Fibroblast of skin of back (primary cell): ENCODE measurements at regions not wholly inside any gene's neighbourhood (a gene's known extent, or its start where the extent isn't known, plus 50 kb on each side); places are given as distances from the start of the nearest gene placed in this dataset.
"Not testable (repeated sequence)": the region's sequence is repeated elsewhere in the genome, so short reads cannot be mapped to it uniquely, and the experiment has no call there.

Experiments used
- DNase-seq: peaks from one replicate; pipeline ENCODE4 v3.0.0-alpha.2; 2013

DNA sequence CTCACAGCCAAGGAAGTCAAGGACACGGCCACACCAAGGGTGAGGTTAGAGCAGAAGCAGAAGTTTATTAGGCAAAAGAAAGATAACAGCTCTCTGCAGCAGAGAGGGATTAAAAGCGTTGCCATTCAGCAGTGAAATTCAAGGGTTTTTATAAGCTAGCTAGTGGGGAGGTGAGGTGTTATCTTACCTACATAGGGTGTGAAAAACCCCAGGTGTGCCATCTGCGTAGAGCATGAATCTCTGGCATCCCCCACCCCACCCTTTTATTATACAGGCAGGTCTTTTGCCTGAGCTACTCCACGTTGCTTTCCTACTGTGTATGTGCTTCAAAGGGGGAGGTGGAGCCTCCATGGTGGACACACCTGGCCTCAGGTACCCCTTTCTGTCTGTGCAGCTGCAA, 135.4 kb downstream of the ARHGAP11B start:
- not testable (repeated sequence) for DNase-seq

DNA sequence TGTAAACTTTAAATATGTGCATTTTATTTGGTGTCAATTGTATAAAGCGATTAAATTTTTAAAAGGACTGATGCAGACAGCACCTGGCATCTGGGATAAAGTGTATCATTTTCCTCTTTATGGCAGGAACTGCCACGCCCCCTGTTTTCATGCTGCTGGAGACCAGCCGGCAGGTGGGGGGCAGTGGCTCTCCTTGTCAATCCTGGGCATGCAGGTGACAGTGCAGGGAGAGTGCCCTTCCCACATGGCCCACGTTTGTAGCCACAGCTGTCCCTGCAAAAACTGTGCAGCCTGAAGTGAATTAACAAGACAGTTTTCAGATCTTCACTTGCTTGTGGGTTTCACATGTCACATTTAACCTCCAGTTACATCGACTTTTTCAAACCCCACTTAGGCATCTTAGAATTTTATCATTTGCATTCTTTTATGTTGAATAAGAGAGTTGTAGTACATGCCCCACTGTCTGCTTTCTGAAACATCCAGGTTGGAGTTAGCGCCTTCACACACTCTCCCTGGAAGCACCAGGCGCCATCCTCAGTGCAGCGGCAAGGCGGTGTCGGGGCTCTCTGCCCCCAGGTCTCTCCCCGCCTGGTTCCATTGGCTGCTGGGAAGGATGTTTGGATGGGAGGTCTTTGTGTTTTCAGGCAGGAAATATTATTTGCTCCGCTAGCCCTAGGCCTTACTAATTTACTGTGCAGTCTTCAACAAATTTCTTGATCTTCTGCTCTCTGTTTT, 134.2 kb upstream of the FAN1 start:
- peak; percentile 11 for DNase-seq

DNA sequence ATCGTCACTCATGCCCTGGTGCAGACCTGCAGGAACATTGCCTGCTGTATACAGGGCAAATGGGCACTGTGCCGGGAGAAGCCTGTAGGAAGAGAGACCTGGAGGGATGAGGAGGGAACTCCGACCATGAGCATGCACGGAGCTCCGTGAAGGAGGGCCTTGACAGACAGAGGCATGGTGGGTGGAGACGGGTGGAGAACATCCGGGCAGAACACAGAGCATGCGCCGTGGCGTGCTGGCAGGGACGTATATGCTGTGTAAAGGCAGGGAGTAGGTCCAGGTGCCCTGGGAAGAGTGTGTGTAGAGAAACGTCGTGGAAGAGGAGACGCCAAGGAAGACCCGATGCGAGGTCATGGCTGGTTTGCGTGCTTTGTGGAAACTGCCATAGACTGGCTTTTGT, 133.0 kb upstream of the FAN1 start:
- DNase-seq: no peak

DNA sequence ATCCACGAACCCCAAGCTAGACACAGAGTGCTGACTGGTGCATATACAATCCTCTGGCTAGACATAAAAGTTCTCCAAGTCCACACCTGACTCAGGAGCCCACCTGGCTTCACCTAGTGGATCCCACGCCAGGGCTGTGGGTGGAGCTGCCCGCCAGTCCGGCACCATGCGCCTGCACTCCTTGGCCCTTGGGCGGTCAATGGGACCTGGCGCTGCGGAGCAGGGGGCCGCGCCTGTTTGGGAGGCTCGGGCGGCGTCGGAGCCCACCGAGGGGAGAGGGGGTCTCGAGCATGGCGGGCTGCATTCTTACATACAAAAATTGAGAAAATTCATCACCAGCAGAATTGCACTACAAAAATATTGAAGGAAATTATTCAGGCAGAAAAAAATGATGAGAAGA, 120.7 kb upstream of the FAN1 start:
- no peak for DNase-seq

DNA sequence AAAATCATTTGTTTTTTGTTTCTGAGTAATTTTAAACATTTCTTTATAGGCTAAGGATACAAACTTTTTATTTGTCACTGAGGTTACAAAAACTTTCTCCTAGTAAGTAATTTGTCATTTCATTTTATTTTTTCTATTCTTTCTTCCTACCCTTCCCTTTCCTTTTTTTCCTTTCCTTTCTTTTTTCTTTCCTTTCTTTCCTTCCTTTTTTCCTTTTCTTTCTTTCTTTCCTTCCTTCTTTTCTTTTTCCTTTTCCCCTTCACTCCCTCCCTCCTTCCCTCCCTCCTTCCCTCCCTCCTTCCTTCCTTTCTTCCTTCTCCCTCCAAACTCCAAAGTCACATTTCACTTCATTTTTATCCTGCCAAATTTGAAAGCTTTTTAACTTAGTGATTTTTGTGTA, 115.1 kb upstream of the FAN1 start:
- no peak for DNase-seq

DNA sequence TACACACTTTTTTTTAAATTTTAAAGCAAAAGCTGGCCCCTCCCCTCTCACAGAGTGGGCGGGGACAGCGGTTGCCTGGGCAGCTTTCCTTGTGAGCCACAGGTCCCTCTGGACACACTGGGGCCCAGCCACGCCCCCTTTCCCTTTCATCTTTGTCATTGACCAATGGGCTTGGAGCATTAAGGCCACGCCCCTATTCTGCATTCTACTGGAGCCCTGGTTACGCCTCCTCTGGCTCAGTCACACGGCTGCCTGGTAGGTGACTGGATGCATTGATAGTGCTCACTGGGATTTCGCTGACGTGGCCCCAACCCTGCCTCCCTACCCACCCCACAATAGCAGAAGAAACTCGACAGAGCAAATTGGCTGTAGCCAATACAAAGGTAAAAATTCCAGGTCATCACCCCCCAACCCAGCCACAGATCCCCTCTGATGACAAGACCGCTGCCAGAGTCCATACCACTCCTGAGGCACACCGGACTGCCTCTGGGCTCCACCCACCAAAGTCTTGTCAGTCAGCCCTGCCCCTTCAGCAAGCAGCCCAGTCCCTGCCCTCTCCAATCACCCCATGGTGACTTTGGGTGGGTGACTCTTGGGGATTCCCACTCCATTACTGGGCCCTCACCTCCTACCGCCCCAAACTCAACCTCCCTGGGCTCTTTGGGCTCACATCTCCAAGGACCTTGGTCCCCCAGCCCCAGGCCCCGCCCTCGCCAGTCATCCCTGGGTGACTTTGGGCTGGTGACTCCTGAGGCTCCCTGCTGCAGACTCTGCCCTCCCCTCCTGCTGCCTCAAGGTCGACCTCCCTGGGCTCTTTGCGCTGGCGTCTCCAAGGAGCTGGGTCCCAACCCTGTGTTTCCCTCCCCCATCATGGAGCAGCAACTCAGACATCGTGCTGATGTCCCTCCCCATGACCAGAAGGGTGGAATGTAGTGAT, 112.2 kb upstream of the FAN1 start:
- DNase-seq: peak; percentile 4

DNA sequence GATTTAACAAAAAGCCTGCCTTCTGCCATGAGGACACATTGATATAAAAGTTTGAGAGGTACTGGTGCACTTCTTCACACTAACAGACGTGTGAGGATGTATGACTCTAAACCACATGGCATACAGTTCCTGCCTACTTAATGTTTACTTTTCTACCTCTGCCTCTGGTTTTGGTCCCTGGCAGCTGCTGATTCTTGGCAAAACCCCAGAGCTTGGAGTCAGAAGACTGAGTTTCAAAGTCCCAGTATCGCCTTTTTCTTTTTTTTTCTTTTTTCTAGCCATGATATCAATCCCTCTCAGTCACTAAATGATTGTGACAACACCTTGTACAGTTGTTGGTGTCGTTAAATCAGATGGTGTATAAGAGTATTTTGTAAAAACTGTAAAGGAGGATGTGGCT, 110.9 kb upstream of the FAN1 start:
- DNase-seq: not testable (repeated sequence)

DNA sequence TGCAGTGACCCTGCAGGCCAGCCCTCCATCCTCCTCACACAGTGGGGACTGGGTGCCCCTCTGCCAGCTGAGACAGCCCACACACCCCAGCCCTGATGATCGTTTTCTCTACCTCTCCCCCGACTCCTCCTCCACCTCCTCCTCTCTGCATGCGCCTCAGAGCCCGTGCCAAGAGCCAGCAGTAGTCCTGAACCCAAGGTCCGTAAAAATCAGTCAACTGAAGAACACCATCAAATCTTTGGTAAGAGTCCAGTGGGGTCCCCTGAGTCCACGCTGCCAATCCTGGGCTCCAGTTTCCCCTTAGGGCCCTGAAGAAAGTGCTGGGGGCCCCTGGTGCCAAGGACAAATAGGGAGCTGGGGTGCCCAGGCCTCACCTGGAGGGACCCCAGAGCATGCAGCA, 109.3 kb upstream of the FAN1 start:
- no peak for DNase-seq

DNA sequence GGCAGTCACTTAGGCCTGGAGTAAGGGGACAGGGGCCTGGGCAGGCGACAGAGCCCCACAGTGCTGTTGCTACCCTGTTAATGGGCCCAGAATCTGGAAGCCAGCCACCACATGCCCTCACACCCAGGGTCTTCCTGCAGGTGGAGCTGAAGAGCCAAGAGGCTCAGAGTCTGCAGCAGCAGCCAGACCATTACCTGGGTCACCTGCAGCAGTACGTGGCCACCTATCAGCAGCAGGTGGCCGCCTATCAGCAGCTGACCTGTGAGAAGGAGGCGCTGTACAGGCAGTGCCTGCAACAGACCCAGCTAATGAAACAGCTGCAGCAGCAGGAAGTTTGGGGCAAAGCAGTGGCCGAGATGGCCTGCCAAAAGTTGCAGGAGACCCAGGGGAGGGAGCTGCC, 104.2 kb upstream of the FAN1 start:
- not testable (repeated sequence) for DNase-seq

DNA sequence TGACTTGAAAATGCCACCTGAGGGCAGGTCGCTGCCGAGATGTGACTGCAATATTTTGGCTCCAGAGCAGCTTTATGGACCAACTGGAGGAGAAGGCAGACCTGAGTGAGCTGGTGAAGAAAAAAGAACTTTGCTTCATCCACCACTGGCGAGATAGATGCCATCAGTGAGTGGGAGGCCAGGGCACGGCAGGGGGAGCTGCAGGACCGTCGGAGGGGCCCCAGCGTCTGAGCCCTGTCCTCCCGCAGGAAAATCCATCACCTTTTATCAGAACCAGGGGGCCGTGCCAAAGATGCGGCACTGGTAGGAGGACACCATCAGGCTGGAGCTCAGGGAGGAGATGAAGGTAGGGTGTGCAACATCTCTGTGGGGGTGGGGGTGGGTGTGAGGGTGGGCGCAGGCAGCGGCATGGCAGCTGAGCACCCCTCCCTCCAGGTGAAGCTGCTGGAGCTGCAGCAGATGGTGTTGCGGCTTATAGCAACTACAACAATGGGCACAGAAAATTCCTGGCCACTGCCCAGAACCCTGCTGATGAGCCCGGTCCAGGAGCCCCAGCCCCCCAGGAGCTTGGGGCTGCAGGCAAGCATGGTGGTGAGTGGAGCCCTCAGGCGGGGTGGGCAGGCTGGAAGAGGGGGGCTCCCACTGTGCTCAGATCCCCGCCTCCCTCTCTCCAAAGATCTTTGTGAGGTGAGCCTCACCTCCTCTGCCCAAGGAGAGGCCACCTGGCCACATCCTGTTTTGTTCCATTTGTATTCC, 102.4 kb upstream of the FAN1 start:
- DNase-seq: not testable (repeated sequence)

DNA sequence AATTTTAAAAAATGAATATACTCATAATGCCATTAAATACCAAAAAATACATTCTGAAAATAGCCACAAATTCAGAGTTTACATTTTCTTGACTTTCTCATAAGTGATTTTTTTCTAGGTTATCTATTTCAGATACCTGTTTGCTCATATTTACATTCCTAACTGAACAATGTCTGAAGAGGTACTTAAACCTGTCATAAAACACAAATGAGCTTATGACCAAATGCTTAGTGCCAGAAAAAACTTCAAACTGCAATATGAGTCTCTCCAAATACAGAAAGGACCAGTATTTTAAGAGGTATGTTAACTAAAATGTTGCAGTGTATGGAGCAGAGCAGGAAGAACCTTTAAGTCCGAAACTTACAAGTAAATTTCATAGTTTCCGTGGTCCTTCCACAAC, 101.7 kb upstream of the FAN1 start:
- not testable (repeated sequence) for DNase-seq

DNA sequence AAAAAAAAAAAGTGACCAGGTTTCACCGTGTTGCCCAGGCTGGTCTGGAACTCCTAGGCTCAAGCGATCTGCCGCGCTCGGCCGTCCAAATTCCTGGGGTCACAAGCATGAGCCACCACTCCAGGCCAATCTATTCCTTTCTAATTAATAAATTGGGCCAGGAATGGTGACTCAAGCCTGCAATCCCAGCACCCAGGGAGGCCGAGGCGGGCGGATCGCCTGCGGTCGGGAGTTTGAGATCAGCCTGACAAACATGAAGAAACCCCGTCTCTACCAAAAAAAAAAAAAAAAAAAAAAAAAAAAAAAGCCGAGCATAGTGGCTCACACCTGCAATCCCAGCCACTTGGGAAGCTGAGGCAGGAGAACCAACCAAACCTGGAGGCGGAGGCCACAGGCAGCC, 100.0 kb upstream of the FAN1 start:
- not testable (repeated sequence) for DNase-seq

DNA sequence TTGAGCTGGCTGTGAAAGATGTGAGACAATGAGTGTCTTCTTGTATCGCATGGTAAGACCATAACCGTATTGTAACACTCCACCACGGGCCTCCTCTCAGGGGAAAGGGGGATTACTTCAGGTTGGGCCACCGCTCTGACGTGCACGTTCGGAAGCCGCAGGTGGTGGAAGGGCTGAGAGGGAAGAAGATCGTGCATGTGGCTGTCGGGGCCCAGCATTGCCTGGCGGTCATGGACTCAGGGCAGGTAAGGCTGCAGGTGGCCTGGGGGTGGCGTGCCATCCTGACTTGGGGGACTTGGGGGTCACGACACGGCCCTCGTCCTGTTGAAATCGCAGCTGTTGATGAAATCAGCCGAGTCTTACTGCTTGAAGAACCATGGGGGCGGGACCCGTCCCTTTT, 87.3 kb upstream of the FAN1 start:
- no peak for DNase-seq

DNA sequence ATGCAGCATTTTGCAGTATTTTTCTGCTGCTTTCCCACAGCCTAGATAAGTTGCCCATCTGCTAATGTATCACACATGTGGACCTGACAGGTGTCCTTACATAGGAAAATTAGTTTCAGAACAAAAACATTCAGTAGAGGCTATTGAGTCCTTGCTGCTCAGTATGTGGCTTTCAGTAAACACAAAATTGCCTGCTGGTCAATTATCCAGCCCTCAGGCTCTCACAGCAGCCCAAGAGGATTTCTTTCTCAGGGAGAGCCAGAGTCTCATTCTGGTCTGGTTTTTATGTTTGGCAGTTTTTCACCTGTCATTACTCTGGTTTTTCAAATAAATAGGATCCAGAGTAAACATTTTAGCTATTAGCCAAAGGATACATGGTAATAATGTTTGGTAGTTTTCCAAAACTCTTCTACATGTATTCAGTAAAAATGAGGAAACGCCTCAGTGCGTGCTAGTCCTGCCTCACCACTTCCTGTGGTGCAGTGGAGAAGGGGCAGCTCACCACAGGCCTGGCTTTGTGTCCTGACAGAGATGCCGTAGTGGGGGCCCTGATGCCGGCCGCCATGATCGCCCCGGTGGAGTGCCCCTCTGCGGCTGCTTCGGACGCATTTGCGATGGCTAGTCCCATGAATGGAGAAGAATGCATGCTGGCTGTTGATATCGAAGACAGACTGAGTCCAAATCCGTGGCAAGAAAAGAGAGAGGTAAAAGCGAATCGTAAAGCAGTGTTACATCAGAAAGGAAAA, 80.5 kb upstream of the FAN1 start:
- DNase-seq: peak; percentile 13

DNA sequence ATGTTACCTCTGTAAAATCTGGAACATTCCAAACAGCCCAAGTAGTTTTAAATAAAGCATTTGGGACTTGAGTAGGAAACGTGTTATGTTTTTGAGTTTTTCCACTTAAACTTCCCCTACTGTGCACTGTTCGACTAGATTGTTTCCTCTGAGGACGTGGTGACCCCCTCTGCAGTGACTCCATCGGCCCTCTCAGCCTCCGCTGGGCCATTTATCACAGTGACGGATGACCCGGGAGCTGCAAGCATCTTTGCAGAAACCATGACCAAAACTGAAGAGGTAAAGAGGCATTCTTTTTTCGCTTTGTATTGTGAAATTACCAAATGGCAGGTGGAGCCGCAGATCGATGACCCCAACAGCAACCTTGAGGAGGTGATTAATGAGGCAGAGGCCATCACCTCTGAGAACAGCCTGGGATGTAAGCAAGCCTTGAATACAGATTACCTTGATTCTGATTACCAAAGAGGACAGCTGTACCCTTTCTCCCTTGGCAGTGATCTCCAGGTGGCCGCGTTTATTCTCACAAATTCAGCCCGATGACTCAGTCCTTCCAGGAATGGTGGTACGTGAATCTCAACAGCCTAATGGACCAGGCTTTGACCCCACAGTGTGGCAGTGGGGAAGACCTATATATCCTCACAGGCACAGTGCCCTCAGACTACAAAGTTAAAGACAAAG, 79.1 kb upstream of the FAN1 start:
- DNase-seq: no peak

DNA sequence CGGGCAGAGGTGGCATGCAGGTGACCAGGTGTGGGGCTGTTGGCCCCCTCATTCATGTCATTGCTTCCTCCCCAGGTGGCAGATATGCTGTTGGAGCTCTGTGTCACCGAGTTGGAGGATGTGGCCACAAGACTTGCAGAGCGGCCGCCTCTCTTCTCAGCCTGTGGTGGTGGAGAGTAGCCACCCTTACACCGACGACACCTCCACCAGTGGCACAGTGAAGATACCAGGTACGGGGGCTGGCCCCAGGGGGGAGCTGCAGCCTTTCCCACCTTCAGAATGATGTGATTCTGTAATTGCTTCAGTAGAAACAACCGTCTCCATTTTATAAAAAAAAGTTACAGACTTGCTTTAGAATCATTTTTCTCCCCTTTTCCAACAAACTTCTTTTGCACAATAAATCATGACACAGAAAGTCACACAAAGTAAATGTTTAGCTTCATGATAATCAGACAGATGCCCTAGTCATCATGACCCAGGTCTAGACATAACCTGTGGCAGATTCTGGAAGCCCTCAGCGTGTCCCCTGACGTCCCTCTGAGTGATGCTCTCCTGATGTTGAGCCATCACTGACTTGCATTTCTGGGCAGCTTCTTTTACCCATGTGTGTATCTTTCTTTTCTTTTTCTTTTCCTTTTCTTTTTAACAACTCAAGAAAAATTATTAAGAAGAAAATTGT, 76.0 kb upstream of the FAN1 start:
- DNase-seq: no peak

DNA sequence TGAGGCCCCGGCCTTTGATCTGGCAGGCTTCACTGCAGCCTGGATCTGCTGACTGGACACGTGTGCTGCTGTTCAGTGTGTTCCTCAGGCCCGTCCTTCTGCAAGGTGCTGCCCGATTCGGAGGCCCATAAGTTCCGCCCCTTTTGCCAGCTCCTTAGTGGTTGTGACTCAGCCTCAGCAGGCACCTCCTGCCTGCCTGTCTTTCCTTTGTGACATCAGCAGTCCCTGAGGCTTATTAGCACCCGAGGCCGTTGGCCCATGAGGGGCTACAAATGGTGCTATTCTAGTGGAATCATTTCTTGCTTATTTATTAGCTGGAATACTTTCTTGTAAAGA, 75.4 kb upstream of the FAN1 start:
- DNase-seq: peak; percentile 17

DNA sequence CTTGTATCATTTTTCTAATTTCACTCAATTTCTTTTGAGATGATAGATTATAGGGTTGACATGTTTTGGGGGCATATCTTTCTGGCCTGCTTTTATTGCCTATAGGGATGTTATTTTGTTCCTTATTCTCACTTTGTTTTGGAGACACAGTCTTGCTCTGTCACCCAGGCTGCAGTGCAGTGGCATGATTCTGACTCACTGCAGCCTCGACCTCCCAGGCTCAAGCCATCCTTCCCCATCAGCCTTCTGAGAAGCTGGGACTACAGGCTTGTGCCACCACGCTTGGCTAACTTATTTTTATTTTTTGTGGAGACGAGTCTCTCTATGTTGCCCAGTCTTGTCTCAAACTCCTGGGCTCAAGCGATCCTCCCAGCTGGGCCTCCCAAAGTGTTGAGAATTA, 72.8 kb upstream of the FAN1 start:
- no peak for DNase-seq

DNA sequence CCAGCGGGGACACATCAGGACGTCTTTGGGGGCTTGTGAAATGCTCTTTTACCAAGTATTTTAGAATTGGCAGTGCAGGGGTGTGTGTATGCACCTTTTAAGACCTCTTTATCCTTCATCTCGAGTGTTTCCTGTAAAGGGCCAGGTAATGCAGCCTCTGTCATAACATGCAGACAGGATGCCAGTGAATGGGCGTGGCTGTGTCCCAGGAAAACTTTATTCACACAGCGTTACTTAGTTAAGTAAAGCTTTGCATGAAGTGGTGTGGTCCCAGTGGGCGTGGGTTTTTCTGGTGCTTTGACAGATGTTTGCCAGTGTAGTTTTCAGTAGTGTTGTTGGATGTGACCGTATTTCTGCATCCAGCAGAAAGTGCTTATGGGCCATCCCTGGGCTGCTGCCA, 70.3 kb upstream of the FAN1 start:
- not testable (repeated sequence) for DNase-seq

DNA sequence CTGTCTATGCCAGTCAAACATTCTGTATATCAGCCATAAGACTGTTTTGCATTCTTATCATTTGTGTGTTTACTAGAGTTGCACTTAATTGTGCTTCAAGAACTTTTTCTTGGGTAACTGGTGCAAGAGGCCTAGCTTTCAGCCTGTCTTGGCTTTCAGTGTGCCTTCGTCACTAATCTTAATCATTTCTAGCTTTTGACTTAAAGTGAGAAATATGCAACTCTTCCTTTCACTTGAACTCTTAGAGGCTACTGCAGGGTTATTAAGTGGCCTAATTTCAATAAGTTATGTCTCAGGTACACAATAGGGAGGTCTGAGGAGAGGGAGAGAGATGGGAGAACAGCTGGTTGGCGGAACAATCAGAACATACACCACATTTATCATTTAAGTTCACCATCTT, 62.1 kb upstream of the FAN1 start:
- DNase-seq: not testable (repeated sequence)

DNA sequence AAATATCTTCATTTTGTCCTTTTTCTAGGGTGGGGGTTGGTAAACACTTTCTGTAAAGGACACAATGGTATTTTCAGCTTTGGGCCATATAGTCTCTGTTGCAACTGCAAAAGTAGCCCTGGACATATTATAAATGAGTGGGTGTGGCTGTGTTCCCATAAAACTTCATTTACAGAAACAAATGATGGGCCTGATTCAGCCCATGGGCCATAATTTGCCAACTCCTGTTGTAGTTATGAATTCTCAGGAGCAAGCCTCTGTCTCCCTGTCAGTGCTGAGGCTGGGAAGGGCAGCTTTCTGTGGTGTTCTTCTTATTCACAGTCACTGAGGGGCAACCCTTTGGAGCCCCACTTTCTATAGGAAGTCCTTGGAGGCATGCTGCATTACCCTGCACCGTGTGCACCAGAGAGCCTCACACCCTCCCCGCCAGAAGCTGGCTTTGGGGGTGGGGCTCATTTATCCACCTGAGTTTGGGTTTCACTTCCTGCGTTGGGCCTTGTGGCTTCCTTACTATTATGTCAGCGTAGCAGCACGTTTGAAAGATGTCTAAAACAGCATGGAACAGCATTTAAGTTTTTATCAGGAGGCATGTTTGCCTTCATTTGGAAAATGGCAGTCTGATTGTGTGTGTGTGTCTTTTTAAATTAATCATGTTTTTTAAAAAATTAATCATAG, 60.8 kb upstream of the FAN1 start:
- not testable (repeated sequence) for DNase-seq
